Nephron progenitor cell (in vitro differentiated cells): ENCODE measurements at regions not wholly inside any gene's neighbourhood (a gene's known extent, or its start where the extent isn't known, plus 50 kb on each side); places are given as distances from the start of the nearest gene placed in this dataset.
A peak's percentile ranks its signal among the peaks of the same experiment; 100 is the strongest.

Experiments used
- DNase-seq: peaks from one replicate; pipeline ENCODE4 v3.0.0; 2021
- H3K27ac Mint-ChIP-seq: 2 replicates; pipeline ENCODE4 v1.8.0; 2021; ENCODE audit warnings: mild to moderate bottlenecking, moderate library complexity, mixed read lengths
- H3K27me3 Mint-ChIP-seq: 2 replicates; pipeline ENCODE4 v1.8.0; 2021; ENCODE audit warnings: mild to moderate bottlenecking, low read depth, mixed read lengths; ENCODE audit not compliant: poor library complexity
- H3K36me3 Mint-ChIP-seq: 2 replicates; pipeline ENCODE4 v1.8.0; 2021; ENCODE audit warnings: low read depth, mixed read lengths
- H3K4me1 Mint-ChIP-seq: 2 replicates; pipeline ENCODE4 v1.8.0; 2021; ENCODE audit warnings: mixed read lengths
- H3K4me3 Mint-ChIP-seq: 2 replicates; pipeline ENCODE4 v1.8.0; 2021; ENCODE audit warnings: mild to moderate bottlenecking, moderate library complexity, mixed read lengths
- H3K9me3 Mint-ChIP-seq: 2 replicates; pipeline ENCODE4 v1.8.0; 2021; ENCODE audit warnings: mild to moderate bottlenecking, moderate library complexity, mixed read lengths
- TF ChIP-seq, protein P1 (sequence below): fragments of 200-600 bp; sonication (generic); IDR thresholded peaks from 2 replicates; pipeline ENCODE4 v1.5.0; 2021; ENCODE audit warnings: antibody characterized with exemption

- H3K4me1 Mint-ChIP-seq = no peaks in the 10 kb centered on the region
- no peaks in the 10 kb centered on the region for H3K9me3 Mint-ChIP-seq
- H3K4me3 Mint-ChIP-seq = no peak overlapping the region
- no peaks in the 10 kb centered on the region for H3K36me3 Mint-ChIP-seq
- no peak overlapping the region for H3K27ac Mint-ChIP-seq
- TF ChIP-seq, protein P1, sequence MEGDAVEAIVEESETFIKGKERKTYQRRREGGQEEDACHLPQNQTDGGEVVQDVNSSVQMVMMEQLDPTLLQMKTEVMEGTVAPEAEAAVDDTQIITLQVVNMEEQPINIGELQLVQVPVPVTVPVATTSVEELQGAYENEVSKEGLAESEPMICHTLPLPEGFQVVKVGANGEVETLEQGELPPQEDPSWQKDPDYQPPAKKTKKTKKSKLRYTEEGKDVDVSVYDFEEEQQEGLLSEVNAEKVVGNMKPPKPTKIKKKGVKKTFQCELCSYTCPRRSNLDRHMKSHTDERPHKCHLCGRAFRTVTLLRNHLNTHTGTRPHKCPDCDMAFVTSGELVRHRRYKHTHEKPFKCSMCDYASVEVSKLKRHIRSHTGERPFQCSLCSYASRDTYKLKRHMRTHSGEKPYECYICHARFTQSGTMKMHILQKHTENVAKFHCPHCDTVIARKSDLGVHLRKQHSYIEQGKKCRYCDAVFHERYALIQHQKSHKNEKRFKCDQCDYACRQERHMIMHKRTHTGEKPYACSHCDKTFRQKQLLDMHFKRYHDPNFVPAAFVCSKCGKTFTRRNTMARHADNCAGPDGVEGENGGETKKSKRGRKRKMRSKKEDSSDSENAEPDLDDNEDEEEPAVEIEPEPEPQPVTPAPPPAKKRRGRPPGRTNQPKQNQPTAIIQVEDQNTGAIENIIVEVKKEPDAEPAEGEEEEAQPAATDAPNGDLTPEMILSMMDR = no peak
- no peak for DNase-seq
- no peaks in the 10 kb centered on the region for H3K27me3 Mint-ChIP-seq
Measured at GRCh38 chr4:179272282-179272681, 1830.0 kb upstream of the AGA start.

GRCh38 chr4:179278647-179279046 is 1836.4 kb upstream of the AGA start:
- Mint-ChIP-seq H3K4me1 (no peaks in the 10 kb centered on the region), H3K36me3 (no peaks in the 10 kb centered on the region), H3K9me3 (no peaks in the 10 kb centered on the region), H3K27ac (no peak overlapping the region), H3K4me3 (no peak overlapping the region), H3K27me3 (no peaks in the 10 kb centered on the region)
- DNase-seq = no peak
- TF ChIP-seq, protein P1 = no peak

GRCh38 chr4:179285696-179286095 is 1843.5 kb upstream of the AGA start:
- no peaks in the 10 kb centered on the region for H3K9me3 Mint-ChIP-seq
- TF ChIP-seq, protein P1 = no peak
- no peaks in the 10 kb centered on the region for H3K4me1 Mint-ChIP-seq
- H3K4me3 Mint-ChIP-seq = no peak overlapping the region
- DNase-seq = no peak
- H3K27me3 Mint-ChIP-seq = no peaks in the 10 kb centered on the region
- no peak overlapping the region for H3K27ac Mint-ChIP-seq
- no peaks in the 10 kb centered on the region for H3K36me3 Mint-ChIP-seq

DNA sequence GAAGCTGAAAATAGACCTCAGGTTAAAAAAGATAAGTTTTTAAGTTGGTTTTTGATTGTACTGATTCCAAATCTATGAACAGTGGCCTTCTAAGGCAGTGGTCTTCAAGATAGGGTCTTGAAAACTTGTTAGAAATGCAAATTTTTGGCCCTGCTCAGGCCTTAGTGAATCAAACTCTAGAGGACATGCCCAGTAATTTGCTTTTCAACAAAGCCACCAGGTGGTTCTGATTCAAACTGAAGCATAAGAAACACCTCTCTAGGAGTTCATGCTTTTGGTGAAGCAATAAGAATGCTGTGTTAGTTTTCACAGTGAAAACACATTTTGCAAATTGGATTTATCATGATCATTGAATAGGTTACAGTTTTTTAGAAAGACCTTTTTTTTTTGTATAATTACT is 1849.4 kb upstream of the AGA start:
- Mint-ChIP-seq H3K4me1 (no peaks in the 10 kb centered on the region), H3K36me3 (no peaks in the 10 kb centered on the region), H3K9me3 (no peaks in the 10 kb centered on the region), H3K27me3 (no peaks in the 10 kb centered on the region), H3K4me3 (no peak overlapping the region), H3K27ac (no peak overlapping the region)
- TF ChIP-seq, protein P1 = no peak
- DNase-seq = no peak

- H3K4me1 Mint-ChIP-seq = no peaks in the 10 kb centered on the region
- no peak for DNase-seq
- H3K27ac Mint-ChIP-seq = peak overlapping the region; percentile 6
Measured at GRCh38 chr4:179292468-179292867, 1850.2 kb upstream of the AGA start.

More at GRCh38 chr4:179292468-179292867, 1850.2 kb upstream of the AGA start:
- Mint-ChIP-seq H3K36me3 (no peaks in the 10 kb centered on the region), H3K9me3 (peaks cover 4% of the 10 kb centered on the region), H3K27me3 (no peaks in the 10 kb centered on the region), H3K4me3 (no peak overlapping the region)
- TF ChIP-seq, protein P1 = no peak
